Fibroblast of skin of abdomen (primary cell): ENCODE measurements at regions not wholly inside any gene's neighbourhood (a gene's known extent, or its start where the extent isn't known, plus 50 kb on each side); places are given as distances from the start of the nearest gene placed in this dataset.

Experiments used
- DNase-seq: peaks from one replicate; pipeline ENCODE4 v3.0.0-alpha.2; 2013

- DNase-seq, result no peak
Observed at GRCh38 chr4:138964716-138965426, 50.7 kb upstream of the NOCT start.

- DNase-seq, result no peak
Observed at GRCh38 chr4:138963412-138963811, 52.2 kb upstream of the NOCT start.

- no peak for DNase-seq
Observed at GRCh38 chr4:138961664-138962063, 53.9 kb upstream of the NOCT start.

- no peak for DNase-seq
Observed at GRCh38 chr4:138961129-138961528, 54.5 kb upstream of the NOCT start.

GRCh38 chr4:138960175-138960710 lies 55.3 kb upstream of the NOCT start:
- DNase-seq, result no peak

- no peak for DNase-seq
Observed at GRCh38 chr4:138959097-138959815, 56.3 kb upstream of the NOCT start.

- no peak for DNase-seq
Observed at GRCh38 chr4:138958519-138958918, 57.1 kb upstream of the NOCT start.

- no peak for DNase-seq
Observed at GRCh38 chr4:138957302-138957701, 58.3 kb upstream of the NOCT start.

GRCh38 chr4:138954428-138954827 lies 61.2 kb upstream of the NOCT start:
- no peak for DNase-seq

GRCh38 chr4:138953961-138954371 lies 61.6 kb upstream of the NOCT start:
- peak; percentile 93 for DNase-seq

- DNase-seq, result peak; percentile 12
Observed at GRCh38 chr4:138952411-138952810, 63.2 kb upstream of the NOCT start.

- no peak for DNase-seq
Observed at GRCh38 chr4:138951764-138952163, 63.8 kb upstream of the NOCT start.

GRCh38 chr4:138949866-138950265 lies 65.7 kb upstream of the NOCT start:
- DNase-seq, result no peak

GRCh38 chr4:138948918-138949317 lies 66.7 kb upstream of the NOCT start:
- DNase-seq, result no peak

- no peak for DNase-seq
Observed at GRCh38 chr4:138946306-138946705, 69.3 kb upstream of the NOCT start.

GRCh38 chr4:138945840-138946239 lies 69.7 kb upstream of the NOCT start:
- DNase-seq, result no peak

GRCh38 chr4:138945401-138945800 lies 70.2 kb upstream of the NOCT start:
- DNase-seq, result no peak

- DNase-seq, result no peak
Observed at GRCh38 chr4:138943893-138944292, 71.7 kb upstream of the NOCT start.

GRCh38 chr4:138941037-138941436 lies 74.5 kb upstream of the NOCT start:
- DNase-seq, result no peak

GRCh38 chr4:138939960-138940359 lies 75.6 kb upstream of the NOCT start:
- DNase-seq, result no peak

GRCh38 chr4:138938366-138938690 lies 77.3 kb upstream of the NOCT start:
- peak; percentile 59 for DNase-seq

GRCh38 chr4:138935135-138935807 lies 80.3 kb upstream of the NOCT start:
- DNase-seq, result no peak

- DNase-seq, result peak; percentile 31
Observed at GRCh38 chr4:138927072-138927471, 88.5 kb upstream of the NOCT start.

- DNase-seq, result no peak
Observed at GRCh38 chr4:138925495-138925894, 90.1 kb upstream of the NOCT start.
